GM19452 (cell line): ENCODE measurements at regions not wholly inside any gene's neighbourhood (a gene's known extent, or its start where the extent isn't known, plus 50 kb on each side); places are given as distances from the start of the nearest gene placed in this dataset.

Source experiments
- ATAC-seq: cut with Tn5 transposase; IDR thresholded peaks from one replicate; pipeline ENCODE4 v1.9.1; 2021; ENCODE audit not compliant: unreplicated experiment

- no peak for ATAC-seq
Observed at GRCh38 chr15:69994429-69995205, 103.1 kb downstream of the TLE3 start.

- no peak for ATAC-seq
Observed at GRCh38 chr15:69996321-69997160, 101.2 kb downstream of the TLE3 start.

- ATAC-seq = no peak
Observed at GRCh38 chr15:69997161-69997485, 100.6 kb downstream of the TLE3 start.
